ENCODE measurements at regions not wholly inside any gene's neighbourhood (a gene's known extent, or its start where the extent isn't known, plus 50 kb on each side); places are given as distances from the start of the nearest gene placed in this dataset.
"Not testable (repeated sequence)": the region's sequence is repeated elsewhere in the genome, so short reads cannot be mapped to it uniquely, and the experiment has no call there.

- H3K27me3 ChIP-seq (ENCODE audit: control insufficient read depth in 2 of 2, insufficient read depth in 2 of 2, low read length in 2 of 2) = no peaks in the 10 kb centered on the region
Measured at GRCh38 chr3:181932039-181932438, 220.3 kb downstream of the SOX2 start.

GRCh38 chr3:181933052-181933618 is 221.4 kb downstream of the SOX2 start:
- no peak overlapping the region for H3K9ac ChIP-seq (ENCODE audit: low read depth in 1 of 2, low read length in 2 of 2)
- H3K27ac ChIP-seq (ENCODE audit: low read depth in 2 of 2, low read length in 2 of 2) = no peak overlapping the region
- no peaks in the 10 kb centered on the region for H3K36me3 ChIP-seq (ENCODE audit: control insufficient read depth in 2 of 2, insufficient read depth in 2 of 2, low read length in 2 of 2)
- no peak overlapping the region for H3K4me3 ChIP-seq (ENCODE audit: low read length in 2 of 2)
- H3K27me3 ChIP-seq (ENCODE audit: control insufficient read depth in 2 of 2, insufficient read depth in 2 of 2, low read length in 2 of 2) = no peaks in the 10 kb centered on the region
- no peaks in the 10 kb centered on the region for H3K9me3 ChIP-seq (ENCODE audit: control insufficient read depth in 2 of 2, low read length in 2 of 2)
- no peaks in the 10 kb centered on the region for H3K4me1 ChIP-seq (ENCODE audit: control insufficient read depth in 2 of 2, insufficient read depth in 2 of 2, low read length in 2 of 2)

More at GRCh38 chr3:181932039-181932438, 220.3 kb downstream of the SOX2 start:
- no peaks in the 10 kb centered on the region for H3K9me3 ChIP-seq (ENCODE audit: control insufficient read depth in 2 of 2, low read length in 2 of 2)
- no peaks in the 10 kb centered on the region for H3K4me1 ChIP-seq (ENCODE audit: control insufficient read depth in 2 of 2, insufficient read depth in 2 of 2, low read length in 2 of 2)
- H3K4me3 ChIP-seq (ENCODE audit: low read length in 2 of 2) = no peak overlapping the region
- no peak overlapping the region for H3K9ac ChIP-seq (ENCODE audit: low read depth in 1 of 2, low read length in 2 of 2)
- H3K27ac ChIP-seq (ENCODE audit: low read depth in 2 of 2, low read length in 2 of 2) = no peak overlapping the region
- H3K36me3 ChIP-seq (ENCODE audit: control insufficient read depth in 2 of 2, insufficient read depth in 2 of 2, low read length in 2 of 2) = no peaks in the 10 kb centered on the region

- H3K27ac ChIP-seq (ENCODE audit: low read depth in 2 of 2, low read length in 2 of 2) = no peak overlapping the region
- H3K9me3 ChIP-seq (ENCODE audit: control insufficient read depth in 2 of 2, low read length in 2 of 2) = no peaks in the 10 kb centered on the region
- H3K4me1 ChIP-seq (ENCODE audit: control insufficient read depth in 2 of 2, insufficient read depth in 2 of 2, low read length in 2 of 2) = no peaks in the 10 kb centered on the region
- no peaks in the 10 kb centered on the region for H3K27me3 ChIP-seq (ENCODE audit: control insufficient read depth in 2 of 2, insufficient read depth in 2 of 2, low read length in 2 of 2)
- H3K36me3 ChIP-seq (ENCODE audit: control insufficient read depth in 2 of 2, insufficient read depth in 2 of 2, low read length in 2 of 2) = no peaks in the 10 kb centered on the region
- H3K9ac ChIP-seq (ENCODE audit: low read depth in 1 of 2, low read length in 2 of 2) = no peak overlapping the region
- H3K4me3 ChIP-seq (ENCODE audit: low read length in 2 of 2) = no peak overlapping the region
Measured at GRCh38 chr3:181935915-181936314, 224.2 kb downstream of the SOX2 start.

DNA sequence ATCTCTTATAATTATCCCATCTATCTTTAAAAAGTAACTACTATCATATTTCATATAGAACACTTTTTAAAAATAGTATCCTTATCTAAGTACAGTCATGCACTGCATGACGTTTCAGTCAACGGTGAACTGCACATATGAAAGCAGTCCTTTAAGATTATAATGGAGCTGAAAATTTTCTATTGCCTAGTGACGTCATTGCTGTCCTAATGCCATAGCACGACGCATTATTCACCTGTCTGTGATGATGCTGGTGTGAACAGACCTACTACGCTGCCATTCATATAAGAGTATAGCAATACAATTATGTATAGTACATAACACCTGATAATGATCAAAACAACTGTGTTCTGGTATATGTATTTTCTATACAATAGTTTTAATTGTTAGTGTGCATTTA is 225.0 kb downstream of the SOX2 start:
- Histone ChIP-seq H3K36me3 (ENCODE audit: control insufficient read depth in 2 of 2, insufficient read depth in 2 of 2, low read length in 2 of 2) (no peaks in the 10 kb centered on the region), H3K9ac (ENCODE audit: low read depth in 1 of 2, low read length in 2 of 2) (no peak overlapping the region), H3K4me3 (ENCODE audit: low read length in 2 of 2) (no peak overlapping the region), H3K4me1 (ENCODE audit: control insufficient read depth in 2 of 2, insufficient read depth in 2 of 2, low read length in 2 of 2) (no peaks in the 10 kb centered on the region), H3K9me3 (ENCODE audit: control insufficient read depth in 2 of 2, low read length in 2 of 2) (no peaks in the 10 kb centered on the region), H3K27ac (ENCODE audit: low read depth in 2 of 2, low read length in 2 of 2) (no peak overlapping the region), H3K27me3 (ENCODE audit: control insufficient read depth in 2 of 2, insufficient read depth in 2 of 2, low read length in 2 of 2) (no peaks in the 10 kb centered on the region)

- not testable (repeated sequence) for H3K27ac ChIP-seq (ENCODE audit: low read depth in 2 of 2, low read length in 2 of 2); H3K27me3 ChIP-seq (ENCODE audit: control insufficient read depth in 2 of 2, insufficient read depth in 2 of 2, low read length in 2 of 2); H3K36me3 ChIP-seq (ENCODE audit: control insufficient read depth in 2 of 2, insufficient read depth in 2 of 2, low read length in 2 of 2); H3K4me1 ChIP-seq (ENCODE audit: control insufficient read depth in 2 of 2, insufficient read depth in 2 of 2, low read length in 2 of 2); H3K9me3 ChIP-seq (ENCODE audit: control insufficient read depth in 2 of 2, low read length in 2 of 2); H3K4me3 ChIP-seq (ENCODE audit: low read length in 2 of 2); H3K9ac ChIP-seq (ENCODE audit: low read depth in 1 of 2, low read length in 2 of 2)
Measured at GRCh38 chr3:181938580-181938979, 226.9 kb downstream of the SOX2 start.

- no peak overlapping the region for H3K9ac ChIP-seq (ENCODE audit: low read depth in 1 of 2, low read length in 2 of 2)
- H3K9me3 ChIP-seq (ENCODE audit: control insufficient read depth in 2 of 2, low read length in 2 of 2) = no peaks in the 10 kb centered on the region
- no peak overlapping the region for H3K4me3 ChIP-seq (ENCODE audit: low read length in 2 of 2)
- H3K27me3 ChIP-seq (ENCODE audit: control insufficient read depth in 2 of 2, insufficient read depth in 2 of 2, low read length in 2 of 2) = no peaks in the 10 kb centered on the region
- H3K27ac ChIP-seq (ENCODE audit: low read depth in 2 of 2, low read length in 2 of 2) = no peak overlapping the region
- no peaks in the 10 kb centered on the region for H3K36me3 ChIP-seq (ENCODE audit: control insufficient read depth in 2 of 2, insufficient read depth in 2 of 2, low read length in 2 of 2)
- H3K4me1 ChIP-seq (ENCODE audit: control insufficient read depth in 2 of 2, insufficient read depth in 2 of 2, low read length in 2 of 2) = no peaks in the 10 kb centered on the region
Measured at GRCh38 chr3:181940703-181941102, 229.0 kb downstream of the SOX2 start.

DNA sequence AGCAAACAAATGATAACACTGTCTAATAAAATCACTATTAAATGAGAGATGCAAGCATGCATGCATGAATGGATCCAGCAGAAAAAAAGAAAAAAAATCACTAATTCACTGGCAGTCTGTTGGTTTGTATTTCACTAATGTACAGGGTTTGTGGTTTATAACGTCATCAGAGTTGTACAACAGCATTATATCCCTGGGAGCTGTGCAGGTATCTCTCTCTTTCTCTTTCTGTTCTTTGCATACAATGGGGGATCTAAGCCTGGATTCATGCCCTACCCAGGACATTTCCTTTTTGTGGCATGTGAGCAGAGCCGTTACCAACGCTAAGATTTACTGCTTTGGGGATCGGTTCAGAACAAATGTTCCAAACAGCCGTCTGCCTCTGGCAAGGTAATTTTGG is 229.5 kb downstream of the SOX2 start:
- H3K9ac ChIP-seq (ENCODE audit: low read depth in 1 of 2, low read length in 2 of 2) = no peak overlapping the region
- H3K27ac ChIP-seq (ENCODE audit: low read depth in 2 of 2, low read length in 2 of 2) = no peak overlapping the region

DNA sequence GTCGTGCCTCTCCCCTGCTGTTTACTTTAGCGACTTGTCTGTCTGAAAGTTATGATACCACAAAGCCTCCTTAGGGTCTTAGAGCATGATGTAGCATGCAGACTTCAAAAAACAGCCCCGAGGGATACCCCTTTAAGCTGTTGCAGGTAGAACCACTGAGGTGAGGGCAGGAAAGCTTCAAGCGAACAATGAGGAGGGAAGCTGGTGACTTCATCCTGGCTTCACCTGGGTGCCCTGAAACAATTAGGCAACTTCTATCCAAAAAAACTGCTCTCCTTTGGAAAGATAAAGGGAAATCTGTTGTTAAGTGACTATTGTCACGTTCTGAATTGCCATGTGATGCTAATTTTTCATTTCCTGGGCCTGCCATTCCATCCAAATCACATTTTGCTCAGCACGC is 231.6 kb downstream of the SOX2 start:
- H3K4me1 ChIP-seq (ENCODE audit: control insufficient read depth in 2 of 2, insufficient read depth in 2 of 2, low read length in 2 of 2) = no peaks in the 10 kb centered on the region
- no peak overlapping the region for H3K27ac ChIP-seq (ENCODE audit: low read depth in 2 of 2, low read length in 2 of 2)
- H3K27me3 ChIP-seq (ENCODE audit: control insufficient read depth in 2 of 2, insufficient read depth in 2 of 2, low read length in 2 of 2) = no peaks in the 10 kb centered on the region
- H3K9me3 ChIP-seq (ENCODE audit: control insufficient read depth in 2 of 2, low read length in 2 of 2) = no peaks in the 10 kb centered on the region
- H3K36me3 ChIP-seq (ENCODE audit: control insufficient read depth in 2 of 2, insufficient read depth in 2 of 2, low read length in 2 of 2) = no peaks in the 10 kb centered on the region
- H3K9ac ChIP-seq (ENCODE audit: low read depth in 1 of 2, low read length in 2 of 2) = no peak overlapping the region
- no peak overlapping the region for H3K4me3 ChIP-seq (ENCODE audit: low read length in 2 of 2)

More for the DNA sequence above, 229.5 kb downstream of the SOX2 start:
- H3K9me3 ChIP-seq (ENCODE audit: control insufficient read depth in 2 of 2, low read length in 2 of 2) = no peaks in the 10 kb centered on the region
- H3K4me3 ChIP-seq (ENCODE audit: low read length in 2 of 2) = no peak overlapping the region
- no peaks in the 10 kb centered on the region for H3K27me3 ChIP-seq (ENCODE audit: control insufficient read depth in 2 of 2, insufficient read depth in 2 of 2, low read length in 2 of 2)
- no peaks in the 10 kb centered on the region for H3K36me3 ChIP-seq (ENCODE audit: control insufficient read depth in 2 of 2, insufficient read depth in 2 of 2, low read length in 2 of 2)
- H3K4me1 ChIP-seq (ENCODE audit: control insufficient read depth in 2 of 2, insufficient read depth in 2 of 2, low read length in 2 of 2) = no peaks in the 10 kb centered on the region

DNA sequence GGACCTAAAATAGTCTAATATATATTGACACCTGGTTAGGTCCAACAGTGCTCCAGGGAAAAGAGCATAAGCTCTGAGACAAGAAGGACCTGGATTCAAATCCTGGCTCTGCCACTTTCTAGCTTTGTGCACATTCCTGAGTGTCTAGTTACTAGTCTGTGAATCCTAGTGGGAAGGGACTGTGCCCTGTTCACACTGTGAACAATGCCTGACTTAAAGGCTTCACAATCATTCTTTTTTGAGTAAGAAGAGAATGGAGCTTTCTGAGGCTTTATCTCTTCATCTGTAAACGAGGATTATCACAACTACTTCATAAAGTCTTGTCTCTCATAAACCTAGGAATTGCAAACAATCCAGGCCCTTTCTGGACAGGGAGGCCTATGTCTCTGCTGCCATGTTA is 235.9 kb downstream of the SOX2 start:
- no peaks in the 10 kb centered on the region for H3K9me3 ChIP-seq (ENCODE audit: control insufficient read depth in 2 of 2, low read length in 2 of 2)
- no peaks in the 10 kb centered on the region for H3K4me1 ChIP-seq (ENCODE audit: control insufficient read depth in 2 of 2, insufficient read depth in 2 of 2, low read length in 2 of 2)
- no peak overlapping the region for H3K4me3 ChIP-seq (ENCODE audit: low read length in 2 of 2)
- no peaks in the 10 kb centered on the region for H3K36me3 ChIP-seq (ENCODE audit: control insufficient read depth in 2 of 2, insufficient read depth in 2 of 2, low read length in 2 of 2)
- H3K9ac ChIP-seq (ENCODE audit: low read depth in 1 of 2, low read length in 2 of 2) = no peak overlapping the region
- no peaks in the 10 kb centered on the region for H3K27me3 ChIP-seq (ENCODE audit: control insufficient read depth in 2 of 2, insufficient read depth in 2 of 2, low read length in 2 of 2)
- H3K27ac ChIP-seq (ENCODE audit: low read depth in 2 of 2, low read length in 2 of 2) = no peak overlapping the region

DNA sequence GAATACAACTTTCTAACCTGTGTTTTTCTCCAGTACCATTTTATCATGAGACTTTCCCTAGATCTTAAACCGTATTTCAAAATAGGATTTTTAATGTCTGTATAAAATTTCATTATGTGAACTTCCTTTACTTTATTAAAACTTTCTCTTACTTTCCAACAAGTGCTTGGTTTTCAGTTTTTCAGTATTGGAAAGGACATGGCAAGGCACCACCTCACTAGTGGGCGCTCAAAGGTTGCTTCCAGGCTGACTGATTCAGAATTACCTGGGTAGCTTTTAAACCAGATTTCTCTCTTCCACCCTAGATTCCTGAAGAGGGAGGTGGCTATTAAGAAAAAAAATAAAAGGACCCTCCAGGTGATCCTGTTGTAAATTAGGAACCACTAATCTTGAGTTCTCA is 236.6 kb downstream of the SOX2 start:
- Histone ChIP-seq H3K4me1 (ENCODE audit: control insufficient read depth in 2 of 2, insufficient read depth in 2 of 2, low read length in 2 of 2) (no peaks in the 10 kb centered on the region), H3K36me3 (ENCODE audit: control insufficient read depth in 2 of 2, insufficient read depth in 2 of 2, low read length in 2 of 2) (no peaks in the 10 kb centered on the region), H3K9ac (ENCODE audit: low read depth in 1 of 2, low read length in 2 of 2) (no peak overlapping the region), H3K27ac (ENCODE audit: low read depth in 2 of 2, low read length in 2 of 2) (no peak overlapping the region), H3K4me3 (ENCODE audit: low read length in 2 of 2) (no peak overlapping the region), H3K9me3 (ENCODE audit: control insufficient read depth in 2 of 2, low read length in 2 of 2) (no peaks in the 10 kb centered on the region), H3K27me3 (ENCODE audit: control insufficient read depth in 2 of 2, insufficient read depth in 2 of 2, low read length in 2 of 2) (no peaks in the 10 kb centered on the region)

- Histone ChIP-seq H3K27ac (ENCODE audit: low read depth in 2 of 2, low read length in 2 of 2) (no peak overlapping the region), H3K4me3 (ENCODE audit: low read length in 2 of 2) (no peak overlapping the region), H3K9me3 (ENCODE audit: control insufficient read depth in 2 of 2, low read length in 2 of 2) (no peaks in the 10 kb centered on the region), H3K4me1 (ENCODE audit: control insufficient read depth in 2 of 2, insufficient read depth in 2 of 2, low read length in 2 of 2) (no peaks in the 10 kb centered on the region), H3K27me3 (ENCODE audit: control insufficient read depth in 2 of 2, insufficient read depth in 2 of 2, low read length in 2 of 2) (no peaks in the 10 kb centered on the region), H3K9ac (ENCODE audit: low read depth in 1 of 2, low read length in 2 of 2) (no peak overlapping the region), H3K36me3 (ENCODE audit: control insufficient read depth in 2 of 2, insufficient read depth in 2 of 2, low read length in 2 of 2) (no peaks in the 10 kb centered on the region)
Measured at GRCh38 chr3:181952221-181952620, 240.5 kb downstream of the SOX2 start.
